ENCODE measurements at regions not wholly inside any gene's neighbourhood (a gene's known extent, or its start where the extent isn't known, plus 50 kb on each side); places are given as distances from the start of the nearest gene placed in this dataset.

- DNase-seq: no peak
Measured at GRCh38 chr3:21357241-21357640, 393.8 kb downstream of the ZNF385D start.

- no peak for DNase-seq
Measured at GRCh38 chr3:21356402-21356801, 394.6 kb downstream of the ZNF385D start.

- no peak for DNase-seq
Measured at GRCh38 chr3:21345382-21345976, 405.5 kb downstream of the ZNF385D start.

- DNase-seq: no peak
Measured at GRCh38 chr3:21331857-21332256, 419.2 kb downstream of the ZNF385D start.

- no peak for DNase-seq
Measured at GRCh38 chr3:21331321-21331720, 419.7 kb downstream of the ZNF385D start.

- DNase-seq: no peak
Measured at GRCh38 chr3:21330293-21330692, 420.7 kb downstream of the ZNF385D start.

GRCh38 chr3:21328711-21329390 lies 422.2 kb downstream of the ZNF385D start:
- no peak for DNase-seq

GRCh38 chr3:21326704-21327475 lies 424.1 kb downstream of the ZNF385D start:
- no peak for DNase-seq

GRCh38 chr3:21314688-21315087 lies 436.3 kb downstream of the ZNF385D start:
- DNase-seq: no peak

GRCh38 chr3:21310891-21311290 lies 440.1 kb downstream of the ZNF385D start:
- DNase-seq: no peak

GRCh38 chr3:21310161-21310560 lies 440.8 kb downstream of the ZNF385D start:
- DNase-seq: no peak

GRCh38 chr3:21297304-21297703 lies 453.7 kb downstream of the ZNF385D start:
- no peak for DNase-seq

GRCh38 chr3:21294768-21295167 lies 456.2 kb downstream of the ZNF385D start:
- DNase-seq: no peak

- DNase-seq: no peak
Measured at GRCh38 chr3:21292971-21293370, 458.0 kb downstream of the ZNF385D start.

GRCh38 chr3:21290557-21290956 lies 460.5 kb downstream of the ZNF385D start:
- DNase-seq: no peak

GRCh38 chr3:21274079-21274571 lies 476.9 kb downstream of the ZNF385D start:
- DNase-seq: no peak

- no peak for DNase-seq
Measured at GRCh38 chr3:21273259-21274025, 477.6 kb downstream of the ZNF385D start.

- DNase-seq: no peak
Measured at GRCh38 chr3:21271606-21272016, 479.4 kb downstream of the ZNF385D start.

- no peak for DNase-seq
Measured at GRCh38 chr3:21269882-21270281, 481.1 kb downstream of the ZNF385D start.

- DNase-seq: no peak
Measured at GRCh38 chr3:21260507-21260906, 490.5 kb downstream of the ZNF385D start.

- DNase-seq: no peak
Measured at GRCh38 chr3:21259896-21260295, 491.1 kb downstream of the ZNF385D start.

- DNase-seq: no peak
Measured at GRCh38 chr3:21256932-21257331, 494.1 kb downstream of the ZNF385D start.

- DNase-seq: no peak
Measured at GRCh38 chr3:21238661-21239060, 512.3 kb downstream of the ZNF385D start.

Data from NCI-H1417 treated with DMSO at 0.1 percent for 48 hours (cell line).